AG20443 (cell line): ENCODE measurements at regions not wholly inside any gene's neighbourhood (a gene's known extent, or its start where the extent isn't known, plus 50 kb on each side); places are given as distances from the start of the nearest gene placed in this dataset.

ENCODE experiments used
- DNase-seq: peaks from one replicate; pipeline ENCODE4 v3.0.0; 2012; ENCODE audit warnings: low spot score, mixed read lengths

DNA sequence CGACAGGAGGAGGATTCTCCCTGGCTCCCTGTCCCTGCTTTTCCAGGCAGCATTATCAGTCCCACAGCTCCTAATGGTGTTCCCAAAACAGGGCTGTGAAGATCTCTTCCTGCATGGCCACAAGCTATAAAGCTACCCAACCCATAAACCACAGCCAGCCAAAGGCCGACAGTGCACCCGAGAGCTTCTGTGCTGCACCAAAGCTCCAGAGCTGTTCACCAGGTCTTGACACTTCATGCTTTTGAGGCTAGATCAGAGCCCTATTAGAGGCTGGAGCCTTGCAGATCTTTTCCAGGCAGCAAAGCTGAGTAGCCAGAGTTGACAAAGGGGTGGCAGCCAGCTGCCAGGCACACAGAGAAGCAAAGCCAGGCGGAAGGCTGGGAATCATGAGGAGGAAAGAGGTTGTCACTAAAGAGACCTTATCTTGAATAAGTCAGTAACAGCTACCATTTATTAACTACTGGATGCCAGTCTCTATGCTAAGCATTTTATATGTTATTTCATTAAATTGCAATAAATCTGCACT lies 180.4 kb downstream of the KATNAL1 start:
- peak; percentile 24 for DNase-seq

DNA sequence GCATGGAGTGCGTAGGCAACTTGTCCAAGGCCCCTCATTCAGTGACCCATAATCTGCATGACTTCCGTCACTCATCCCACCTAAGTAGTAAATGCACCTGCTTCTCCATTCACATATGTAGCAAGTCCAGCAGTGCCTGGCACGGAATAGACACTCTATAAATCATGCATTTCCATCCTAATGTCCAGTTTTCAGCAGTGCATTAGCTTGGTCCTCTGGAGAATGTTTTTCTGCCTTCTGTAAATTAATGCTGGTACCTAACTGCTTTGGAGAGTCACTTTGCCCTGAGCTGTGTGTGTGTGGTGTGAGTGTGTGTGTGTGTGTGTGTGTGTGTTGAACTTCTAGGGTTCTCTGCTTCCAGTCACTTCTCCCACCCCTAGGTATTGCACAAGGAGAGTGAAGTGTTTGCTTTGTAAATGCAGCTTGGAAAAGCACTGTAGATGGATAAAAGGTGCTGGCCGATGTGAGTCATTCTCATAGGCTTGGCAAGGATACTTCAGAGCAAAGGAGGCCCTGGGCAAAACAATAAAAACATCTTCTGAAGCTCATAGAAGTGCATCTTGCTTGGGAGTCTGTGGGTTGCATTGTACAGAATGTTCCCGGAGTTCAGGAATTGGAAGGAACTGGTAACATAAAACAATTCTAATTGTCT lies 181.8 kb downstream of the KATNAL1 start:
- DNase-seq, result peak; percentile 73

DNA sequence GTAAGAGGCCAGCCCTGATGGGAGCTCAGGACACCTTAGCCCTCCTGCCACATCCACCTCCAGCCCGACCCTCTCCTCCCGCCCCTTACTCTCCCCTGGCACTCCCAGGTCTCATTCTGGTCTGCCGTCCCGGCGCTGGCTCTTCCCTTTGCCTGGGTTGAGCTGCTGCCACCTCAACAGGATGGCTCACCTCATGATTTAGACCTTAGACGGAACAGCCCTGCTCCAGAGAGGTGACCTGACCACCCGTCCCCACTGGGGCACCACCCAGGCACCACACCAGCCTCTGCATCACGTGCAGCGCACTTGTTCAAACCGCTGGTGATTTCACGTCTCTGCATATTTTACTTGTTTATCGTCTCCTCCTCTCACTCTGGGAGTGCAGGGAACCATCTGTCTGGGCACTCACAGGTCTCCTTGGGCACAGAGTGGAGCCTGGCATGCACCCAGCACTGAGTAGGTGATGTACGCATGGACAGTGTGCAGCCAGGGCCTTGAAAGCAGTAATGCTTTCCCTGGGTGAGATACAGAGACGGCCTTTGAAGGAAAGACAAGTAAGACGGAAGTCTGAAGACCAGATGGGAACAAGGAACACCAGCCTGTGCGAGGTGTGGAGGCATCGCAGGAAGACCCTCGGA lies 183.1 kb downstream of the KATNAL1 start:
- DNase-seq, result no peak

DNA sequence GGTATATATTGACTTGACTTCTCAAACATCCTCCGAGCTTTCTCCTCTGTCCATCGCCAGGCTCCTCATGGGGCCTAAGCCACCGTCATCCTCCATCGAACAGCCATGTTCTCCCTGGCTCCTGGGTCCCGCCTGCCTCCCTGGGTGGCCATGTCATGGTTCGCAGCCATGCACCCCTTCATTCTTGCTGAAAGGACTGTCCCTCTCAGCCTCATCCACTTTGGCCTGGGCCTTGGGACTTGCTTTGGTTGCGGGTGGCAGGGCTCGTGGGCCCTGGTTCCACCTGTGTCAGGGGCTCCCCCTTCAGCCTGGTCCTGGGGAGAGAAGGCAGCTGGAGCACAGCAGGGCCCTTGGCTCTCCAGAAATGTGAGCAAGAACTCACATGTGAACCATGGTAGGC lies 183.8 kb downstream of the KATNAL1 start:
- DNase-seq, result no peak

DNA sequence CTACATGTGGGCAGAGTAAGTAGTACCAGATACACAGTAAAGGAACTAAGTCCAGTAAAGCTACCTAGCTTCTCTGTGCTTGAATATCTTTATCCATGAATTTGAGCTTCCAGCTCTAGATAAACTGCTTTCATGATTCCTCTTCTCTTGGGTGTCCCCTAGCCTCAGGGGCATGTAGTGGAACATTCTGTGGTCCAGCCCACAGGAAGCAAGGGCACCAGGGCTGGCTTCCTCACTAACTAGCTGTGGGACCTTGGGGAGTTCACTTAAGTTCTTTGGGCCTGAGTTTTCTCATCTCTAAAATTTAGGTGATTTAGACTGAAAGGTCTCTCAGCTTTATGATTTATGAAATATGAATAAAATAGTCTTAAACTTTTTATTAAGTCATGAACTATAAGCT lies 185.7 kb downstream of the KATNAL1 start:
- DNase-seq, result no peak

GRCh38 chr13:30121244-30121643 lies 186.1 kb downstream of the KATNAL1 start:
- no peak for DNase-seq

GRCh38 chr13:30120133-30120822 lies 187.1 kb downstream of the KATNAL1 start:
- DNase-seq, result no peak

- DNase-seq, result peak; percentile 87
Measured at GRCh38 chr13:30119476-30119875, 187.9 kb downstream of the KATNAL1 start.

- DNase-seq, result no peak
Measured at GRCh38 chr13:30116379-30116778, 191.0 kb downstream of the KATNAL1 start.

GRCh38 chr13:30115257-30115600 lies 192.1 kb downstream of the KATNAL1 start:
- no peak for DNase-seq

GRCh38 chr13:30114571-30115256 lies 192.6 kb downstream of the KATNAL1 start:
- DNase-seq, result peak; percentile 88

GRCh38 chr13:30113983-30114570 lies 193.3 kb downstream of the KATNAL1 start:
- DNase-seq, result peak; percentile 36

DNA sequence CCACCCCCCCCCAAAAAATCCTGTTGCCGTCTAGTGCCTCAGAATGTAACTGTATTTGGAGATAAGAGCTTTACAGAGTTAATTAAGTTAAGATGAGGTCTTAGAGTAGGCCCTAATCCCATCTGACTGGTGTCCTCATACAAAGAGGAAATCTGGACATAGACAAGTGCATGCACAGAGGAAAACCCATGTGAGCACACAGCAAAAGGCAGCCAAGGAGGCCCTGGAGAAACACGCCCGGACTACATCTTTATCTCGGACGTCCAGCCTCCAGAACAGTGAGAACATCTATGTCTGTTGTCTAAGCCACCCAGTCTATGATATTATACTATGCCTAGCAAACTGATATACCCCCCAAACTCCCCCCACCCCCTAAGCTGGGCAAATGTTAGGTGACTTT lies 193.8 kb downstream of the KATNAL1 start:
- DNase-seq, result no peak

- DNase-seq, result peak; percentile 86
Measured at GRCh38 chr13:30112602-30113435, 194.5 kb downstream of the KATNAL1 start.

GRCh38 chr13:30111810-30112209 lies 195.5 kb downstream of the KATNAL1 start:
- DNase-seq, result no peak

- peak; percentile 58 for DNase-seq
Measured at GRCh38 chr13:30110301-30111070, 196.9 kb downstream of the KATNAL1 start.

- DNase-seq, result no peak
Measured at GRCh38 chr13:30109471-30110135, 197.7 kb downstream of the KATNAL1 start.

DNA sequence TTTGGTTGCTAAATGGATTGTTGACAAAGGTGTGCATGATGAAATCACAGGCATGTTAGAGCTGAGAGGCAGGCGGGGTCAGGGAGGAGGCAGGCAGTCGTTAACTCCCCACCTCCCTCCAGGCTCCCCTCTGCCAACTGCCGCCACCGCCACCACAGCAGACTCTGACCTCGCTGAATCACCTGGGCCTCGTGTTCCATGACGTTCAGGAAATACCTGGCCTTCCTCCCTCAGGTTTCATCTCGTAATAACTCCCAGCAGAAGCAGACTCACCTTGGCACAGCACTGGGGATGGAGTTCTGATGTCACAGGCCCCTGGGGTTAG lies 198.5 kb downstream of the KATNAL1 start:
- DNase-seq, result no peak

DNA sequence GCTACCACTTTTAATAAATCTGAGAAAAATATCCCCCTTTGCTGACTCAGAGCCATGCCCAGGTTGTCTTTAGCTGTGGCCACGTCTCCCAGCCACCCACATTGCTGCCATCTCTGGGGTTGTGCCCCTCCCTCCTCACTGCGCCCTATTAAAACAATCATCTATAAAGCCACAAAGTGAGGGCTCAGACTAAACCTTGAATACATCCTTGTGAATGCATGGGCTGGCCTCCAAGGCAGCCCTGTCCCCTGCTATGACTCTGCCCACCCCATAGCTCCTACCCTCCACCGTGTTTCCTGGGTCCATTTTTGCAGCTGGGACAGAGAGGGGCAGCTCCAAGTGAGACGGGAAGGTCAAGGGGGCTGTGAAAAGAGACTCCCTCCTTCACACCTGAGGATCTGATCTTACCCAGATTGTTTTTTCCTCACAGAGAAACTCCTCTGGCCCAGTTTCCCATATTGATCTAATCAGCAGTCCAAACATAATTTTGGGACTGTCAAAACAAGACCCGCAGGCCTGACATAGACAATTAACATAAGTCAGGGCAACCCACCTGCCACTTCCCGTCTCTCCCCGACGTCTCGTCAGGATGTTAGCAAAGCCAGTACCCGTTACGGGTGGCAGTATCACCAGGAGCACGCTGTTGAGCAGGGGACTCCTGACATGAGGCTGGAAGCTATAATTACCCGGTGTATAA lies 199.0 kb downstream of the KATNAL1 start:
- no peak for DNase-seq
